ENCODE measurements at regions not wholly inside any gene's neighbourhood (a gene's known extent, or its start where the extent isn't known, plus 50 kb on each side); places are given as distances from the start of the nearest gene placed in this dataset.

DNA sequence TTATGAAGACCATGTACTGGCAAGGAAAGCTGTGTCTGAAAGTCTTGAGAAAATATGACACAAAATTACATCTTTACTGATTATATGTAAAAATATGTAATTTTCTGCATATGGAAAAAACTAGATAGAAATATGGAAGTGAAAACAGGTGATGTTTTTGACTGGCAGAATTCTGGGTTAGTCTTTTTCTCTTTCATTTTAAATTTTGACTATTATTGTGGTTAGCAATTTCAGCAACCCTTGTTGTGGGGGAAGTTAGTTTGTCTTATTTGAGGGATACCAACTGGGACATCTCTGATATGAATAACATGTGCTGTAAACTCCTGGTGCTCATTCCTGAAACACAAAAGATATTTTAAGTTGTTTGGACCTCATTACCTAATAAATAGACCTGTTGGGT lies 49.9 kb upstream of the CPEB2 start:
- H3K9me3 Mint-ChIP-seq (ENCODE audit: unreplicated experiment) = no peaks in the 10 kb centered on the region
- no peak overlapping the region for H3K27ac Mint-ChIP-seq (ENCODE audit: unreplicated experiment)
- no peaks in the 10 kb centered on the region for H3K36me3 Mint-ChIP-seq (ENCODE audit: low read depth, unreplicated experiment)
- no peaks in the 10 kb centered on the region for H3K27me3 Mint-ChIP-seq (ENCODE audit: unreplicated experiment)
- no peaks in the 10 kb centered on the region for H3K4me1 Mint-ChIP-seq (ENCODE audit: unreplicated experiment)
- DNase-seq (ENCODE audit: low spot score) = no peak
- TF ChIP-seq, protein P1, sequence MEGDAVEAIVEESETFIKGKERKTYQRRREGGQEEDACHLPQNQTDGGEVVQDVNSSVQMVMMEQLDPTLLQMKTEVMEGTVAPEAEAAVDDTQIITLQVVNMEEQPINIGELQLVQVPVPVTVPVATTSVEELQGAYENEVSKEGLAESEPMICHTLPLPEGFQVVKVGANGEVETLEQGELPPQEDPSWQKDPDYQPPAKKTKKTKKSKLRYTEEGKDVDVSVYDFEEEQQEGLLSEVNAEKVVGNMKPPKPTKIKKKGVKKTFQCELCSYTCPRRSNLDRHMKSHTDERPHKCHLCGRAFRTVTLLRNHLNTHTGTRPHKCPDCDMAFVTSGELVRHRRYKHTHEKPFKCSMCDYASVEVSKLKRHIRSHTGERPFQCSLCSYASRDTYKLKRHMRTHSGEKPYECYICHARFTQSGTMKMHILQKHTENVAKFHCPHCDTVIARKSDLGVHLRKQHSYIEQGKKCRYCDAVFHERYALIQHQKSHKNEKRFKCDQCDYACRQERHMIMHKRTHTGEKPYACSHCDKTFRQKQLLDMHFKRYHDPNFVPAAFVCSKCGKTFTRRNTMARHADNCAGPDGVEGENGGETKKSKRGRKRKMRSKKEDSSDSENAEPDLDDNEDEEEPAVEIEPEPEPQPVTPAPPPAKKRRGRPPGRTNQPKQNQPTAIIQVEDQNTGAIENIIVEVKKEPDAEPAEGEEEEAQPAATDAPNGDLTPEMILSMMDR (IDR thresholded peaks at IDR 0.05; ENCODE audit: unreplicated experiment) = no peak
- H3K4me3 Mint-ChIP-seq (ENCODE audit: unreplicated experiment) = no peak overlapping the region
